Limb (tissue), 2 donors: ENCODE measurements at regions not wholly inside any gene's neighbourhood (a gene's known extent, or its start where the extent isn't known, plus 50 kb on each side); places are given as distances from the start of the nearest gene placed in this dataset.
"Not testable (repeated sequence)": the region's sequence is repeated elsewhere in the genome, so short reads cannot be mapped to it uniquely, and the experiment has no call there.

Experiments used
- DNase-seq, 2 donors: peaks; one replicate each; pipeline ENCODE4 v3.0.0-alpha.2; 2016; ENCODE audit errors: extremely low spot score in 2 of 2

DNA sequence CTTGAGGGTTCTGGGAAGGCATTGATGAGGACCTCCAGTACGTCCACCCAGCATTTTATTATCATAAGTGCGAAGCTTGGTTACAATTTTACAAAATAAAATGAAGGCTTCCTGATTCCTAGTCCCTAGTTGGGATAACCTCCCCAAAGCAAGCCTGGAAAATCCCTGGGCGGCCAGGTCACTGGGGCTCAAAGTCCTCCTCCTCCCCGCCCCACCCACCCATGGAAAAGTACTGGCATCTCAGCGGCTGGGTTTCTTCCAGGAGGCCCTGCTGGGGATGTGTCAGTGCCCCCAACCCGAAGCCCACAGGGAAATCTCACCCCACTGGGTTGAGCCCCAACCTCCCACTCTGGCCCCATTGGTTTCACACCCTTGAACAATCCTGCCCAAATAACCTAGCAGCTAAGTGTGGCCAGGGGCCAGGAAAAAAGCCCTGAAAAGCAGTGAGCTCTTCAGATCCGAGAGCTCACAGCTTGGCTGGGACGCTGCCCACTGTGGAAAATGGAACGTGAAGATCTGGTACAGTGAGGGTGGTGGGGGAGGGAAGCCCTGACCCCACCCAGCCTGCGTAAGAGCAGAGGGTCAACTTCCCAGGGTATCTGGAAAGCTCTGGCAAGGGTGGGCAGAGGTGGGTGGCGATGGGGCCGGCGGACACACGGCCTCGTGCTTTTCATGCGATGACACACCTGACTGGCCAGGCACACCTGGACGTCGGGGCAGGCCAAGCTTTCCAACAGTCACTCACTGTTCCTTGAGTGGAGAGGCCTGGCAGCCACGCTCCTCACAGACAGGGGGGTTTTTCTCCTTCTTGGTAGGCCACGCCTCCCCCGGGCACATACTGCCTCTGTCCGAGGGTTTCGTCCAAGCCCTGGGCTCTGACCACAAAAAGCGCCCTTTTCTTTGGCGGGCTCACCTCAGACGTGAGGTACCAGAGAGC is 324.5 kb downstream of the SOX9 start:
- peak in 1 of 2 donors; percentile 58 for DNase-seq

DNA sequence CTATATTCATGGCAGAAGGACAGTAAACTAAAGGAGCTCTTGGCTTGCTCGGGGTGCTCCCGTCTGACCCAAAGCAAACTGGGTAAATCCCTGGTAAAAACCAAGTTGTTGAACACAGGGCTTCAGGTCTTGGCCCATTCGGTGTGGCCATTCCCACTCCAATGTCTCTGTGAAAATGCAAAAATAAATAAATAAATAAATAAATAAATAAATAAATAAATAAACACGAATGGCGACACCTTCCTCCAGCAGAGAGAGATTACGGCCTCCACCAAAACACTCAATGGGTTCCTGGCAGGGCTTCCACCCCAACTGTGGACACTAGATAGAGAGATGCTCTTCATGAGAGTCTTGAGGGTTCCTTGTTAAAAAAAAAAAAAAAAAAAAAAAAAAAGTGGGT is 325.3 kb downstream of the SOX9 start:
- no peak for DNase-seq

- no peak for DNase-seq
Measured at GRCh38 chr17:72446525-72447250, 325.9 kb downstream of the SOX9 start.

GRCh38 chr17:72447251-72447640 is 326.4 kb downstream of the SOX9 start:
- DNase-seq = no peak

GRCh38 chr17:72448019-72448418 is 327.2 kb downstream of the SOX9 start:
- DNase-seq = no peak

DNA sequence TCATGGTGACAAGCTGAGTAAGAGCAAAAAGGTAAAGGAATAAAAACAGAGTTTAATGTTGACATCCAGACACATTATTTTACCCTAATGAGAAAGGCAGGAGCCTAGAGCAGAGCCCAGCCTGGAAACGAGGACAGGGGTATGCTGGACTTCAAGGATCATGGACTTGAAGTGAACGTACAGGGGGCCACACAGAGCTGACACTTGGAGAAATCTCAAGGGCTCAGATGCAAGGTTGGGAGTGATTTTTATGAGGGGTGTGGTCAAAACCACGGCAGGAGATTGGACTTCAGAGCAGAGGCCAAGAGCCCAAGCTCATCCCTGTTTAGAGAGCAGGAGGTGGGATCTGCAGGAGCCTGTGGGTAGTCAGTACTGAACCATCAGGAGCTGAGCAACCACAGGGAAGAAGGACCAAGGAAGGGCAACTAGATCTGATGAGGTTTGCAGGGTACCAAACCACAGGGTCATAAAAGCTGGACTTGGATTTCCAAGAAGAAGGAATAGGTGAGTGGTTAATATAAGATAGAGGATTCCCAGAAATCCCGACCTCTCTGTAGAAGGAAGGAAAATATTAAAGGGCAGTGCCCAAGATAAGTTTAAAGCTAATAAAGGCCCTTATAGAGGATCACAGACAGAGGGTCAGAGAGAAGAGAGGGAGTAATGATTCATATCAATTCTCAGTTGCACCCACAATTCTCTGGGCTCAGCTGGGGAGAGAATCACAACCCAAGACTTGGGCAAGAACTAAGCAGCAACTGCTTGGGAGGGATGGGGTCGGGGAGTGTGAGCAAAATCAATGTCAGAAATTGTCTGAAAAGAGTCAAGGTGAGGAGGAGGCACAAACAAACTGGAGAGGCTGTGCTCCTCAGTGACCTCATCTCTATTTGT is 331.7 kb downstream of the SOX9 start:
- DNase-seq = no peak

GRCh38 chr17:72454342-72454741 is 333.5 kb downstream of the SOX9 start:
- no peak for DNase-seq

DNA sequence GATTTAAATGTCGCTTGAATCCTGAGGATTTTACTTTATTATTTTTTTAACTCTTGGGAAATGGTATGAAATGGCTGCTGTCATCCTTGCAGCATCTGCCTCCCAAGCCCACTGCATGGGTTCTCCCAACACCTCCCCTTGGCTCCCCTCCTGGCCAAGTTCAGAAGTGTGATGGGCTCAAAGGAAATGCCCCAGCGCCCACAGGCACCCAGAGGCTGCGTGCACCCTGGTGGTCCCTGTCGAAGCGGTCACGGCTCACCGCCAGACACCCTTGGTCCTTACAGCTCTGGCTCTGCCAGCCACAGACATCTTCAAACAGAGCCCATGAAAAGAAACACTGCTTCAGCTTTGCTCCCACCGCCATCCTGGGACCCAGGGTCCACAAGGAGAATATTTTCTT is 334.7 kb downstream of the SOX9 start:
- no peak for DNase-seq

DNA sequence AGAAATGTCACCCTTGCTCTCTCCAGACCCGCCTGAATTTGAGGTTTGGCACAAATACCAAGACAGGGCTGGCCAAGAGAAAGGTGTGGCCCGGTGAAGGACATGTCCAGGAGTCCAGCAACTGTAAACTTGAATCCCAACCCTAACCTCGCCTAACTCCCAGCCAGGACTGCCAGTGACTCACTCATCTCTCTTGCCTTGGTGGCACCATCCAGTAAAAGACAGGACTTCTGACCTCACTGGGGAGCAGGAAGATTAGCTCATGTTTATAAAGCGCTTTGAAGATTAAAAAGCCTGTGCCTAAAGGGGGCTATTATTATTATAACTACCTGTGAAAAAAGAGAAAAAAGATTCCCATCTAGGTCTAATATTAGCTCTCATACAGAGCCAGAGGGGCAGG is 335.3 kb downstream of the SOX9 start:
- no peak for DNase-seq

DNA sequence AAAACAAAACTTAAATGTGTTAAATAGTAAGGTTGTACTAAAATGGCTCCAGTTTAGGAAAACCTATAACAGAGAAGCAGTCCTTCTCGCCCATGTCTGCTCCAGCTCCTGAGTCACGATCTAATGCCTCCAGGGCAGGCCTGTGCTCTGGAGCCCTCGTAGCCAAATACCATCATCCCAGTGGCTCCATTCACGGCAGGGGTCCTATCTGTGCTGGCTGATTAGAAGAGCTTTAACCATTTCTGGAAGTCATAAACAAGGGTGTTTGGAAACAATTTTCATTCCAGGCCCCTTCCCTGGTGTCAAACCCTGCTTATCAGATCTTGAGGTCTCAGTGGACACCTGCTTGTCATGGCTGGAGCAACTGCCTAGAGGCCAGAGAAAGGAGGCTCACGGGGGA is 336.9 kb downstream of the SOX9 start:
- no peak for DNase-seq

DNA sequence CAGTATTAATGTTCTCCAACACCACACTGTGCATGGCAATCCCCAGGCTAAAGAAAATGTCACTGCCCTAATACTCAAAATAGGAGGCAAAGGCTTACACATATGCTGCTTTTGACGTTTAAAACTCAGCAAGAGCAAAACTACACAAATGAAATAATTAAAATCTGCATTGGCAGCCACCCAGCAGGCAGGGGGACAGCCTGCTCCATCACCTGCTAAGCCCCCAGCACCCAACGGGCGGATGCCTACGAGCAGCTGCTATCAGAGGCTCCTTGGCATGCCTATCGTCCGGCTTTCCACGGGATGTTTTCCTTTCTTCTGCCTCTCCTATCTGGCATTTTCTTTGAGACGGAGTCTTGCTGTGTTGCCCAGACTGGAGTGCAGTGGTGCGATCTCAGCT is 337.5 kb downstream of the SOX9 start:
- no peak for DNase-seq

GRCh38 chr17:72460711-72461110 is 339.9 kb downstream of the SOX9 start:
- DNase-seq = no peak

DNA sequence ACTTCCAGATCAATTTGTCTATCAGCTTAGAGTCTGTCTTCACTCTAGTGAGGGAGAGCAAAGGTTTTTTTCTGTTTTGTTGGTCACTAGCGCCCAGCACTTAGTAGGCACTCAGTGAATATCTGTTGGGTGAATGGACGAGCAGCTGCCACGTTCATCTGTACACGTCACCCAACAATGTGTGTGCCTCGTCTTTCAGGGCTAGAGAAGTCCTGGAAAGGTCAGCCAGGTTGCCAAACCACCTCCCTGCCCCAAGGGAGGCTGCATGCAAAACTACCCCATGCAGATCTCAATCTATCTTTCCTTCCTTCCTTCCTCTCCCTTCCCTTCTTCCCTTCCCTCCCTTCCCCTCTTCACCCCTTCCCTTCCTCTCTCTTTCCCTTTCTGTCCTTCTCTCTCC is 340.9 kb downstream of the SOX9 start:
- DNase-seq = no peak

DNA sequence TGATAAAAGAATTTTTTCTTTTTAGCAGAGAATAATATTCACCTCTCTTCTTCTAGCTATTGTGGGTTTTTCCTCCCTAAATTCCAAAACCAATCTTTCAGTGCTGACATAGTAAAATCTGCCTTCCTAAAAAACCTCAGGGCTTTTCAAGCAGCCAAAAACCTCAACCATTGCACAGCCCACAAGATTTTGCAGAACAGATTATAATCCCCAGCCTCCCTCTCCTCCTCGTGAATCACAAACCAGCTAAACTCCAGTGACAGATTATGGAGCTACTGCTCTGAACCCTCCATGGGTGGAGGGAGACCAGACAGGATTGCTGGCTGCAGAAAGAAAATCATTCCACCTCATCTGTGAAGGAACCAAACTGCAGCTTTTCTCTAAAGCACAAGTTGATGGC is 341.6 kb downstream of the SOX9 start:
- no peak for DNase-seq

DNA sequence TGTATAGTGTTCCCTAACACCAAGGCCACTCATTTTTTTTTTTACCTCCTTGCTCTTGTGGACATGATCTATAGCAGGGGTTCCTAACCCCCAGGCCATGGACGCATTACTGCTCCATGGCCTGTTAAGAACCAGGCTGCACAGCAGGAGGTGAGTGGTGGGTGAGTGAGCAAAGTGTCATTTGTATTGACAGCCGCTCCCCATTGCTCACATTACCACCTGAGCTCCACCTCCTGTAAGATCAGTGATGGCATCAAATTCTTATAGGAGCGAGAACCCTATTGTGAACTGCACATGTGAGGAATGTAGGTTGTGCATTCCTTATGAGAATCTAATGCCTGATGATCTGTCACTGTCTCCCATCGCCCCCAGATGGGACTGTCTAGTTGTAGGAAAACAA is 342.0 kb downstream of the SOX9 start:
- no peak for DNase-seq

DNA sequence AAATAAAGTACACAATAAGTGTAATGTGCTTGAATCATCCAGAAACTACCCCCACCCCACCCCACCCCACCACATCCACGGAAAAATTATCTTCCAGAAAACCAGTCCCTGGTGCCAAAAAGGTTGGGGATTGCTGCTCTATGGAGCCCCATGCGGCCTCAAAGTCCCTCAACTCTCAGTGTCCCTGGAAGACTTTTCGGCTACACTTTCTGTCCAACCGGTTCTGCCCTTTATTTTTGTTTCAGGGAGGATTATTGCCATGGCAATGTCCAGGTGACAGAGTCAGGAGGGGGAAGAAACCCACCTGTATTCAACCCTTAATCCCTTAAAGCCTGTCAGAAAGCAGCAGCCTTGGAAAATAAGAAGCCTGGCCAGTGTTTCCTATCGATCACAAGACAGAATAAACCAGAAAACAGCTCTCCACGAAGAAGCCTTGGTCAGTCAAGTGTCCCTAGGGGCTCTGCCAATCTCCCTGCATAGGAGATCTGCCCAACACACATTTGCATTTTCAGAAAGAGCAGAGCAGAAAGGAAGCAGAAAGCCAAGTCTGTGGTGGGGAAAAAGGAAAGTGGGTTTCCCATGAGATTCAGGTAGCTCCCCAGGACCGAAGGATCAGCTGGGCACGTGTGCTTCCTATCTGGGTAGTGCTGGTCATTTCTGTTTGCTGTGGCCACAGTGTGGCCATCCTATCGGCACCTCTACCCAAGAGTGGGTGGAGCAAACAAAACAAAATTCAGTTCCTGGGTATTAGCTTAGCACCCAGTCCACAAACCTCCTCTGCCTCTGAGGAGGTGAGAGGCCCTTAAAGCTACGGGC is 342.7 kb downstream of the SOX9 start:
- no peak for DNase-seq

GRCh38 chr17:72464221-72464620 is 343.4 kb downstream of the SOX9 start:
- not testable (repeated sequence) for DNase-seq

DNA sequence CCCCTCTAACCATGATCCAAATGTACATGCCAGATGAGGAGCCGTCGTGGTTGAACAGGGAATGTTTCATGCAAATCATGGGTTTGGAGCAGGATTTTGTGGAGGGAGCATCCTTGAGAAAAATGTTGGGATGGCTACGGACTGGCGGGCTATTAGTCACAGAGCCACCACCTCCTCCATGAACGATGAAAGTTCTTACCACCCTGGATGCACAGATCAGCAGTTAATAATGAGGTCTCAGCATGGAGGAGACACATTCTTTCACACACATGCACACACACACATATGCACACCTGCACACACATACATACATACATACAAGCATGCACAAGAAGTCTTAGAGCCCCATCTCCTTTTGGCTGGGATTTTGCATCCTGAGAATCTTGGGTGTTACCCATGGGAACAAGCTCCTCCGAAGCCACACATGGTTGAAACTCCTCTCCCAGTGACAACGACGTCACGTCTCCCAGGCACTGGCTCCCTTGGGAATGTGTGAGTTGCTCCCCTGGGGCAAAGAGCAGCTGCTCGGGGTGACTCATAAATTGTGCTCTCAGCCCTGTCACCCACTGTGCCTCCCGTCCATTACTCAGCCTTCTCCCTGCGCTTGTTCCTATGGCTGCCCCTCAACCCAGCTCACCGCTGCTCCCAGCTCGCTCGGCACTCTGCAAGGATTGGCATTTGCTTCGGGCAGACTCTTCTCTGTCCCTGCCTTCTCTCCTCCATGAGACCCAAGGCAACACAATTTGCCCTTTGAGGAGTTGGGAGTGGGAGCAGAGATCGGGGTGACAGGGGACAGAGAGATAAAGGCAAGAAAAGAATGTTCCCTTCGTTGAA is 344.6 kb downstream of the SOX9 start:
- DNase-seq = no peak

GRCh38 chr17:72466199-72466598 is 345.4 kb downstream of the SOX9 start:
- DNase-seq = no peak

DNA sequence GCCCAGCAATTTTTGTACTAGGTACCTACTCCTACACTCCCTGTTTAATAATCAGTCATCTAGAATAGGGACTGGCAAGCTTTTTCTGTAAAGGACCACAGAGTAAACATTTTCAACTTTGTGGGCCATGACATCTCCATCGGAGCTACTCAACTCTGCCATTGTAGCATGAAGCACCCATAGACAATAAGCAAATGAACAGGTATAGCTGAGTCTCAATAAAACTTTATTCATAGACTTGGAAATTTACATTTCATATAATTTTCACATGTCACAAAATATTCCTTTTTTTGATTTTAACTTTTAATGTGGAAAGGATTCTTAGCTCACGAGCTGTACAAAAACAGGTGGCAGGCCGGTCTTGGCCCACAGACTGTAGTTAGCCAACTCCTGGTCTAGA is 345.8 kb downstream of the SOX9 start:
- no peak for DNase-seq
